Smooth muscle cell (in vitro differentiated cells): ENCODE measurements at regions not wholly inside any gene's neighbourhood (a gene's known extent, or its start where the extent isn't known, plus 50 kb on each side); places are given as distances from the start of the nearest gene placed in this dataset.

Experiments used
- DNase-seq: peaks from one replicate; lab custom pipeline; 2025; ENCODE audit not compliant: unreplicated experiment; lab: John Stamatoyannopoulos, UW
- H2AFZ ChIP-seq: fragments of 200-600 bp; sonication (generic); 2 replicates; pipeline ENCODE4 v1.6.0; 2016; ENCODE audit warnings: antibody characterized with exemption, low read depth, mild to moderate bottlenecking
- H3F3A ChIP-seq: fragments of 200-600 bp; sonication (generic); 2 replicates; pipeline ENCODE4 v1.6.0; 2017; ENCODE audit warnings: antibody characterized with exemption, low read depth
- H3K27ac ChIP-seq: fragments of 200-600 bp; sonication (generic); 2 replicates; pipeline ENCODE4 v1.5.1; 2016; ENCODE audit warnings: low read depth, mild to moderate bottlenecking
- H3K27me3 ChIP-seq: fragments of 200-600 bp; sonication (generic); 2 replicates; pipeline ENCODE4 v1.6.1; 2016; ENCODE audit warnings: low read depth, mild to moderate bottlenecking
- H3K36me3 ChIP-seq: fragments of 200-600 bp; sonication (generic); 2 replicates; pipeline ENCODE4 v1.5.1; 2016; ENCODE audit warnings: low read depth
- H3K4me1 ChIP-seq: fragments of 200-600 bp; sonication (generic); 2 replicates; pipeline ENCODE4 v1.5.1; 2016; ENCODE audit warnings: low read depth
- H3K4me2 ChIP-seq: fragments of 200-600 bp; sonication (generic); 2 replicates; pipeline ENCODE4 v1.6.0; 2016; ENCODE audit warnings: mild to moderate bottlenecking
- H3K4me3 ChIP-seq: fragments of 200-600 bp; sonication (generic); 2 replicates; pipeline ENCODE4 v1.5.1; 2016; ENCODE audit warnings: mild to moderate bottlenecking
- H3K79me2 ChIP-seq: fragments of 200-600 bp; sonication (generic); 2 replicates; pipeline ENCODE4 v1.6.0; 2016; ENCODE audit warnings: low read depth, mild to moderate bottlenecking
- H3K9ac ChIP-seq: fragments of 200-600 bp; sonication (generic); 2 replicates; pipeline ENCODE4 v1.6.0; 2016; ENCODE audit warnings: low read depth
- H3K9me3 ChIP-seq: fragments of 200-600 bp; sonication (generic); replicated peaks from 2 replicates; pipeline ENCODE4 v1.5.1; 2016; ENCODE audit warnings: low read depth
- H4K20me1 ChIP-seq: fragments of 200-600 bp; sonication (generic); 2 replicates; pipeline ENCODE4 v1.6.0; 2016; ENCODE audit warnings: low read depth
- WGBS: methylation state at CpG from one replicate; pipeline ENCODE4 v1.1.7; 2016; ENCODE audit warnings: low lambda C conversion rate; 5-methylcytosine and 5-hydroxymethylcytosine counted together
- TF ChIP-seq, protein P1 (sequence below): fragments of 200-600 bp; sonication (generic); IDR thresholded peaks from 2 replicates; pipeline ENCODE4 v1.5.1; 2017; ENCODE audit warnings: borderline replicate concordance, mild to moderate bottlenecking, antibody characterized with exemption; ENCODE audit not compliant: insufficient read depth, poor library complexity, severe bottlenecking

DNA sequence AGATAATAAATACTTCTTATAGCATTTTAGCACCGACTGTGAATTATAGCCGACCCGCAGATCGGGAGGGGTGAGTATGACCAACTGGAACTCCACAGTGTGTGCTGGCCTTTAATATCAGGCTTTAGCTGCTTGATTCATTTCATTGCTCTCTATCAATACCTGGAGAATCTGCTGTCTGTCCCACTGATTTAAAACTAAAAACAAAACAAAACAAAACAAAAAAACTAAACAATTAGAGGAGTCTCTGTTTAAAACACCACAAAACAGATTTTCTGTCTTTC lies 216.8 kb downstream of the FAT3 start:
- Histone ChIP-seq H3F3A (no peaks in the 10 kb centered on the region), H3K36me3 (no peaks in the 10 kb centered on the region), H3K4me1 (peaks cover 7% of the 10 kb centered on the region), H4K20me1 (no peaks in the 10 kb centered on the region), H3K4me3 (no peak overlapping the region), H3K27me3 (no peaks in the 10 kb centered on the region), H3K79me2 (no peaks in the 10 kb centered on the region), H3K9me3 (no peaks in the 10 kb centered on the region), H3K9ac (no peak overlapping the region), H2AFZ (no peak overlapping the region), H3K27ac (no peak overlapping the region), H3K4me2 (peak overlapping the region; percentile 4)
- TF ChIP-seq, protein P1, sequence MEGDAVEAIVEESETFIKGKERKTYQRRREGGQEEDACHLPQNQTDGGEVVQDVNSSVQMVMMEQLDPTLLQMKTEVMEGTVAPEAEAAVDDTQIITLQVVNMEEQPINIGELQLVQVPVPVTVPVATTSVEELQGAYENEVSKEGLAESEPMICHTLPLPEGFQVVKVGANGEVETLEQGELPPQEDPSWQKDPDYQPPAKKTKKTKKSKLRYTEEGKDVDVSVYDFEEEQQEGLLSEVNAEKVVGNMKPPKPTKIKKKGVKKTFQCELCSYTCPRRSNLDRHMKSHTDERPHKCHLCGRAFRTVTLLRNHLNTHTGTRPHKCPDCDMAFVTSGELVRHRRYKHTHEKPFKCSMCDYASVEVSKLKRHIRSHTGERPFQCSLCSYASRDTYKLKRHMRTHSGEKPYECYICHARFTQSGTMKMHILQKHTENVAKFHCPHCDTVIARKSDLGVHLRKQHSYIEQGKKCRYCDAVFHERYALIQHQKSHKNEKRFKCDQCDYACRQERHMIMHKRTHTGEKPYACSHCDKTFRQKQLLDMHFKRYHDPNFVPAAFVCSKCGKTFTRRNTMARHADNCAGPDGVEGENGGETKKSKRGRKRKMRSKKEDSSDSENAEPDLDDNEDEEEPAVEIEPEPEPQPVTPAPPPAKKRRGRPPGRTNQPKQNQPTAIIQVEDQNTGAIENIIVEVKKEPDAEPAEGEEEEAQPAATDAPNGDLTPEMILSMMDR: no peak
- DNase-seq: no peak
- WGBS: 67% methylated on average over 4 of the region's 4 CpGs

DNA sequence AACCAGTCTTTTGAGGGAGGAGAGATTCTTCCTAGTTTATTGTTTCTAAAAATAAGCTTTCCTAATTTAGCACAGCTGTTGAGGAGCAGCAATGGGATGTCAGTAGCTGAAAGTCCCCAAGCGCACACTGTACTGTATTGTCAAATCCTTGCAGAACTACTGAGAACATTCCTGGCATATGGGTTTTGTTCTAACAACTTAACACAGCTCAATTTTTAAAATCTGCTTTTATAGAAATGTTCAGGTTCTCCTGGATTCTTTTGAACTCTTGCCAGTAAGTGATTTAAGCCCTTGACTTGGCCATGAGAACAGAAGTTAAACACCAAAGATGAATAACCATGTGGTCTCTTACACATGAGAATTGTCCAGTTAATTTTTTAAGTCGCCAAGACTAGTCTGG lies 218.6 kb downstream of the FAT3 start:
- TF ChIP-seq, protein P1: no peak
- no peaks in the 10 kb centered on the region for H3K36me3 ChIP-seq
- H4K20me1 ChIP-seq: no peaks in the 10 kb centered on the region
- peak overlapping the region; percentile 26 for H3K4me2 ChIP-seq
- WGBS: 59% methylated on average over 2 of the region's 2 CpGs
- H3F3A ChIP-seq: no peaks in the 10 kb centered on the region
- H3K27ac ChIP-seq: no peak overlapping the region
- no peaks in the 10 kb centered on the region for H3K9me3 ChIP-seq
- no peaks in the 10 kb centered on the region for H3K27me3 ChIP-seq
- no peak overlapping the region for H3K9ac ChIP-seq
- H2AFZ ChIP-seq: no peak overlapping the region
- H3K4me1 ChIP-seq: peaks cover 12% of the 10 kb centered on the region
- no peak for DNase-seq
- H3K4me3 ChIP-seq: no peak overlapping the region
- H3K79me2 ChIP-seq: no peaks in the 10 kb centered on the region

DNA sequence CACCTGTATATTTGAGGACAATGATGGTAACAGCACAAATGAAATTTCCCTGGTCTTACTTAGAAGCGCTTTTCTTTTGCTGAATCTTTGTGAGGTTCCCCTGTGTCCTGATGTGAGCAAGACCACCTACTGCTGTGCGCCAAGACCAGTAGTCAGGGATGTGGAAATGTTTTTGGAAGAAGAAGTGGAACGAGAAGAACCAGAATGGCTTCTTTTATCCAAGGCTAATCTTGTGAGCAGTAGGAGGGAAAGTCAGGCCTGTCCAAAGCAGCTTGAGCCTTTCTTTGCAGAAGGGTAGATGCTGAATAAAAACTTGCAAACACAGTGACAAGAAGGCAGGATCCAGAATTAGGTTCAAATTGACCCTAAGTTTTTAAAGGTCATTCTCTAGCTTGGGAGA lies 223.0 kb downstream of the FAT3 start:
- Histone ChIP-seq H3K4me2 (no peak overlapping the region), H4K20me1 (no peaks in the 10 kb centered on the region), H3K27me3 (no peaks in the 10 kb centered on the region), H3K9me3 (no peaks in the 10 kb centered on the region), H3F3A (no peaks in the 10 kb centered on the region), H3K4me1 (peaks cover 15% of the 10 kb centered on the region), H3K27ac (no peak overlapping the region), H3K9ac (no peak overlapping the region), H3K79me2 (no peaks in the 10 kb centered on the region), H3K36me3 (no peaks in the 10 kb centered on the region), H3K4me3 (no peak overlapping the region), H2AFZ (no peak overlapping the region)
- 79% methylated on average over 3 of the region's 3 CpGs for WGBS
- TF ChIP-seq, protein P1: no peak
- no peak for DNase-seq

DNA sequence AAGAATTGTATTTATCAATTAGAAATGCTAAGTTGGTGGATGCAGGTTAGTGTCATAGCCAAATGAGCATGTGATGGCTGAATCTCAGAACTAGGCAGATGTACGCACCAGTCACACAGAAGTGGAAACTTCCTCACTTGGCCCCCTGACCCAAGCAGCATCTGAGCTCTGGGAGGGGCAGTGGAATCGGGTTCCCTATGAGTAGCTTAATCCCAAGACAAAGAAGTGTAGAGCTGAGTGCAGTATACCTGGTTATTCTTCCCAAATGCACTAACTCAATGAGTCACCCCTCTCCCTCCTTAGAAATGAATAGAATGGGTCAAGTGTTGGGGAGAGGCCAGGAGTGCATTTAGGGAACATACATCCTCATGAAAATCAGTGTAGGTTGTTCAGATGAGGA lies 224.6 kb downstream of the FAT3 start:
- no peaks in the 10 kb centered on the region for H3K9me3 ChIP-seq
- H4K20me1 ChIP-seq: no peaks in the 10 kb centered on the region
- no peaks in the 10 kb centered on the region for H3F3A ChIP-seq
- DNase-seq: no peak
- no peaks in the 10 kb centered on the region for H3K79me2 ChIP-seq
- H3K4me3 ChIP-seq: no peak overlapping the region
- no peaks in the 10 kb centered on the region for H3K36me3 ChIP-seq
- peaks cover 15% of the 10 kb centered on the region for H3K4me1 ChIP-seq
- no peak overlapping the region for H2AFZ ChIP-seq
- WGBS: 94% methylated on average over 2 of the region's 2 CpGs
- no peaks in the 10 kb centered on the region for H3K27me3 ChIP-seq
- no peak overlapping the region for H3K4me2 ChIP-seq
- H3K27ac ChIP-seq: no peak overlapping the region
- no peak overlapping the region for H3K9ac ChIP-seq
- TF ChIP-seq, protein P1: no peak
